ENCODE measurements at regions not wholly inside any gene's neighbourhood (a gene's known extent, or its start where the extent isn't known, plus 50 kb on each side); places are given as distances from the start of the nearest gene placed in this dataset.

- TF ChIP-seq EP300 (IDR thresholded peaks at IDR 0.05): no peak
- TF ChIP-seq POLR2A (IDR thresholded peaks at IDR 0.05; ENCODE audit: low read depth): no peak
Observed at GRCh38 chr2:200084036-200084435, 128.7 kb downstream of the MAIP1 start.

Measured in esophagus muscularis mucosa (tissue), 2 donors.